Ovary (tissue), 3 donors: ENCODE measurements at regions not wholly inside any gene's neighbourhood (a gene's known extent, or its start where the extent isn't known, plus 50 kb on each side); places are given as distances from the start of the nearest gene placed in this dataset.

Source experiments
- EP300 ChIP-seq: sonication (generic); formaldehyde crosslinking; IDR thresholded peaks from one replicate; pipeline ENCODE4 v1.6.1; 2017; ENCODE audit warnings: antibody characterized with exemption
- POLR2A ChIP-seq: fragments of 450-650 bp; IDR thresholded peaks from one replicate; pipeline ENCODE4 v1.6.1; 2017; ENCODE audit warnings: antibody characterized with exemption, mild to moderate bottlenecking, moderate library complexity
- TF ChIP-seq, protein P1 (sequence below), 3 donors: fragments of 450-650 bp in 2 of 3; fragments of 200-600 bp in 1 of 3; IDR thresholded peaks; one replicate each; pipeline versions ENCODE4 v1.5.1 to v1.8.0; 2016 to 2022; ENCODE audit warnings: antibody characterized with exemption in 3 of 3, mild to moderate bottlenecking in 1 of 3
- donor health status: DM: no; HTN: no; CAD: no.

DNA sequence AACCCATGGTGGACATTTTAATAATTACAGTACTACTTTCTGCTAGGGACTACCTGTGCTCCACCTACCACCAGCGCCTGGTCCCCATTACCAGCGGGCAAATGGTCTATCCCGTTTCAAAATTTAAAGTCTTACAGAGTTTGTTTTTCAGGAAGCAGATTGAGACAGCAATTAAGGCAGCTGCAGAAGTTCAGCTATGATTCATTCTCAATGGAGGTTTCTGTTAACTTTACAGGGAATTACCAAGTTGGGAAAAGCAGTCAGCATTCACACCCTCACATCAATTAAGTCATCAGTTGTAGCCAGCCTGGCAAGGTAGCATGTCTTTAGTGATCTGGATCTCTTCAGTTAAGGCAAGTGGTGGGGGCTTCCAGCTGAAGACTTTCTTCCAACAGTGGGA, 410.6 kb upstream of the DAB2 start:
- TF ChIP-seq, protein P1, sequence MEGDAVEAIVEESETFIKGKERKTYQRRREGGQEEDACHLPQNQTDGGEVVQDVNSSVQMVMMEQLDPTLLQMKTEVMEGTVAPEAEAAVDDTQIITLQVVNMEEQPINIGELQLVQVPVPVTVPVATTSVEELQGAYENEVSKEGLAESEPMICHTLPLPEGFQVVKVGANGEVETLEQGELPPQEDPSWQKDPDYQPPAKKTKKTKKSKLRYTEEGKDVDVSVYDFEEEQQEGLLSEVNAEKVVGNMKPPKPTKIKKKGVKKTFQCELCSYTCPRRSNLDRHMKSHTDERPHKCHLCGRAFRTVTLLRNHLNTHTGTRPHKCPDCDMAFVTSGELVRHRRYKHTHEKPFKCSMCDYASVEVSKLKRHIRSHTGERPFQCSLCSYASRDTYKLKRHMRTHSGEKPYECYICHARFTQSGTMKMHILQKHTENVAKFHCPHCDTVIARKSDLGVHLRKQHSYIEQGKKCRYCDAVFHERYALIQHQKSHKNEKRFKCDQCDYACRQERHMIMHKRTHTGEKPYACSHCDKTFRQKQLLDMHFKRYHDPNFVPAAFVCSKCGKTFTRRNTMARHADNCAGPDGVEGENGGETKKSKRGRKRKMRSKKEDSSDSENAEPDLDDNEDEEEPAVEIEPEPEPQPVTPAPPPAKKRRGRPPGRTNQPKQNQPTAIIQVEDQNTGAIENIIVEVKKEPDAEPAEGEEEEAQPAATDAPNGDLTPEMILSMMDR (IDR thresholded peaks at IDR 0.05): no peak
- TF ChIP-seq POLR2A: no peak
- TF ChIP-seq EP300: no peak
